HPDE6-E6E7 (cell line): ENCODE measurements at regions not wholly inside any gene's neighbourhood (a gene's known extent, or its start where the extent isn't known, plus 50 kb on each side); places are given as distances from the start of the nearest gene placed in this dataset.
"Not testable (repeated sequence)": the region's sequence is repeated elsewhere in the genome, so short reads cannot be mapped to it uniquely, and the experiment has no call there.

Source experiments
- DNase-seq: peaks from one replicate; pipeline ENCODE4 v3.0.0; 2011; ENCODE audit warnings: missing footprints; ENCODE audit errors: extremely low spot score

GRCh38 chr12:131213896-131214442, 260.3 kb downstream of the ADGRD1 start:
- DNase-seq = no peak

GRCh38 chr12:131214936-131215335, 261.2 kb downstream of the ADGRD1 start:
- not testable (repeated sequence) for DNase-seq

GRCh38 chr12:131216587-131216986, 262.9 kb downstream of the ADGRD1 start:
- DNase-seq = not testable (repeated sequence)

- no peak for DNase-seq
Measured at GRCh38 chr12:131217024-131217586, 263.4 kb downstream of the ADGRD1 start.

DNA sequence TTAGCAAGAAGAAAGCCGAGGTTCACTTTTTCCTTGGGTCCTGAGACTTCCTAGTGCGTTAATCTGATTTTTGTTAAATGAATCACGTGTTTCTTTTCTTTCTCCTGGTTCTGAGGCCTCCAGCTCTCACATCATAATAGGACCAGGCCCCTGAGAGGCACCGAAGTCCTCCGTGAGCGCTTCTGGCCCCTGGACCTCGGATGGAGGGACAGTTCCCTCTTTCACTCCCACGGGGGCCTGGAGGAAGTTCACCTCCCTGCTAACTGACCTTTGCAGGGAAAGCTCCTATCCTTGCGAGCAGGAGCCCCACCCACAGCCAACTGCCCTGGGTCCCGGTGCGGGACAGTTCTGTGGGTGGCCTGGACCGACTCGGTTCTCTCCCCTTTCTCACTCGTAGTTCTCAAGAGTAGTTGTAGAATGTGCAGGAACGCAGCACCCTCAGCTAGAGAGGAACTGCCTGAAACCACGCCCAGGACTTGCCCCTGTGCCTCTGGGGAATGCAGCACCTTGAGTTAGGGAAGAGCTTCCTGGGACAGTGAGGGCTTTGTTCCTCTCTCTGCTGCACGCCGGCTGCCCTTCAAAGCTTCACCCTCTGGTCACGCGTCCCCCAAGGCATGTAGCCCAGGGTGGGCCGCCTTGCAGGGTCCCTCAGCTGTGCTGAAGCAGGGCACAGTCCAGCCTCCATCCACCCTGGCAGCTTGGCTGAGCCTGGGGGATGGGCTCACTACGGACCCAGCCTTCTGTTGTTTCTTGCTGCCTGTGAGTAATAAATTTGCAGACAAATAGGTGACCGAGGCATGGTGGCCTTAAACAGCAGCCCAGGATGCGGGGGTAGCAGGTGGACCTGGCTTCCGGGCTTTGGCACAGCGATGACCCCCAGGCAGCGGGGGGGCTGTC, 264.6 kb downstream of the ADGRD1 start:
- DNase-seq = no peak

DNA sequence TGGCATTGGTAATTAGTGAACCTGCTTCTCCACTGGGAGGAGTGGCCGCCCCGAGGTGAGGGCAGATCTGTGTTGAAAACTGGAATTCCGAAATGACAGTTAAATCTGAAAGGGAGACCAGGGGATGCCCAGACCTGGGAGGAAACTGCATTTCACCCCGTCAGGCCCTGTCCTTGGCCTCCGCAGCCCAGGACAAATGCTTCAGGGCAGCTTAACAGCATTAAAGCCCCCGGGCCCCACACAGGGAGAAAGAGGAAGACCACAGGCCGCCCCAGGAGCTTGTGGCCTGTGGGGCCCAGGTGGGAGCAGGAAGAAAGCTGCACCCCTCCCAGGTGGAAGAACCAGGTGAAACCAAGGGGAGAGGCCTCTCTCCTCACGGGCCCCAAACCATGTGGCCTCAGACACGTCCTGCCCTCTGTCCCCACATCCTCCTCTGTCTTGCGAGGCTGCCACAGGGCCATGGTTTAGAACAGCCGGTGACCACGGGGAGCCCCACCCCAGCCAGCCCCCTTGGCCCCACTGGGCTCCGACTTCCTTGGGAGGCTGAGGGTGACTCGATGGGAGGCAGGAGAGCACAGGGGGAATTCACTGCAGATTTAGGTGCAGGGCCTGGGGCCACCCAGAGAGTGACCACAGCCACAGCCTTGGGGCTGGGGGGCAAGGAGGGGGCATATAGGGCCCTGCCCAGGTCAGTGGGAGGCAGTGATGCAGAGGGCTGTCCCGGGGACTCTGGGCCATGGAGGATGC, 265.4 kb downstream of the ADGRD1 start:
- DNase-seq = no peak

- no peak for DNase-seq
Measured at GRCh38 chr12:131219670-131220330, 266.1 kb downstream of the ADGRD1 start.

DNA sequence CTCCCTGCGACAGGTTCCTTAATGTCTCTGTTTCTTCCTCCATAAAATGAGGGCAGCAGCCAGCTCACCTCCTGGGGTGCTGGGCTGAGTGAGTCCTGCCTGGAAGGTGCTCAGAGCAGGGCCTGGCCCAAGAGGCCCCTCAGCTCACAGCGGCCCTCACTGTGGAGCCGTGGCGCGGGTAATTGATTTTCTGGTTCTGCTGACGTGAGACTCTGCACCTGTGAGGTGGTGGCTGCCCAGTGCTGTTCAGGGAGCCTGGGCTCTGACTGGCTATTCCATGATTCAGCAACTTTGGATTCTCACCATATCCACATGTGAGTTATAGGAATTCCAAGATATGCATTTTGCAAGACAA, 266.6 kb downstream of the ADGRD1 start:
- DNase-seq = no peak

DNA sequence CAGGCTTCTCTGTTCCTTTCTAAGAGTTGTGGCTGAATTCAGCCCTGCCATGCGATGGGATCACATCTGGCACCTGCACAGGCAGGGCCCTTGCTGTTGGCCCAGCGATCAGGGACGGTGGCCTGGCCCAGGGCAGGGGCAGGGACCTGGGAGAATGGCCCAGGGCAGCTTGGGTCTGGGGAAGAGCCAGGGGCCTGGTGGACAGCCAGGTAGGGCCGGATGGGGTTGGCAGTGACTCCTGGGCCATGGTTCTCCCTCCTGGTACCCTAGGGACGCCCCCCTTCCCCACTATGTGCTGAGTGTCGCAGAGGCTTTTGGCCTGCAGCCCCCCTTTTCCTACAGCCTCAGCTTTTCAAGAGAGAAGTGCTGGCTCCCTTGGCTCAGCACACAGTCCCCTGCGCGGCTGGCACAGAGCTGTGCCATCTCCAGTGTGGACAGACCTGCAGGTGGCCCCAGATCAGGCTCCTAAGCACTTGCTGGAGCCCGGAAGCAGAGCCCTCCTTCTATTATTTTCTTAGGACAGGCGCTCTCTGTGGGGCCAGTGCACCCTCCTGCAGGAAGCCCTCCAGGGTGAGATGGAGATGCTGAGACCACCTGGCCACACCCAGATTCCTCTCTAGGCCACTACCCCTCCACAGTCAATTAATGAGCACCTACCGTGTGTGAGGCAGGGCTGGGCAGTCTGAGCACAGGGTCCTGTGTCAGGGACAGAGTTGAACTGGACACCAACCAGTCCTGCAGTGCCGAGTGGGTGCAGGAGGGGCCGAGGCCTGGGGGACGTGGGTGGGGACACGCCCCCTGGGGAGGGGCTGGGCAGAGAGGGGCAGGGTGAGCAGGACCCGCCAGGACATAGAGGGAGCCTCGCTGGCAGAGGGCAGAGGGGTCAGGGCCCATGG, 267.6 kb downstream of the ADGRD1 start:
- no peak for DNase-seq

DNA sequence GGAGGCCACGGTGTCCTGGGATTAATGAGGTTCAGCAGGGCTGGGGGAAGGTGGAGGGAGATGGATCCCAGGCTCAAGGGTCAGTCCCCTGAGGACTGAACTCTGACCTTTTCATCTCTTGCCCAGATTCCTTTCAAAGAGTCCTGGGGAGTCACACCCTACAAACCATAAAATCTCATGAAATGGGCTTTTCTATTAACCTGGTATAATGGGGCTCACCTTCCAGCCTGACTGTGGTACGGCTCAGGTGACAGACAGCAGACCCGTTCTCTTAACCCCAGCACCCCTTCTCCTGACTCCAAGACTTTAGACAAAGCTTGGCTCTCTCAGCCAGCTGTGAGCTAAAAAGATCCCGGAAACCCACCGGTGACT, 268.2 kb downstream of the ADGRD1 start:
- DNase-seq = no peak

- no peak for DNase-seq
Measured at GRCh38 chr12:131222329-131223139, 268.8 kb downstream of the ADGRD1 start.

GRCh38 chr12:131223171-131223761, 269.6 kb downstream of the ADGRD1 start:
- no peak for DNase-seq

GRCh38 chr12:131223791-131224225, 270.1 kb downstream of the ADGRD1 start:
- DNase-seq = no peak

GRCh38 chr12:131224226-131225065, 270.7 kb downstream of the ADGRD1 start:
- not testable (repeated sequence) for DNase-seq

DNA sequence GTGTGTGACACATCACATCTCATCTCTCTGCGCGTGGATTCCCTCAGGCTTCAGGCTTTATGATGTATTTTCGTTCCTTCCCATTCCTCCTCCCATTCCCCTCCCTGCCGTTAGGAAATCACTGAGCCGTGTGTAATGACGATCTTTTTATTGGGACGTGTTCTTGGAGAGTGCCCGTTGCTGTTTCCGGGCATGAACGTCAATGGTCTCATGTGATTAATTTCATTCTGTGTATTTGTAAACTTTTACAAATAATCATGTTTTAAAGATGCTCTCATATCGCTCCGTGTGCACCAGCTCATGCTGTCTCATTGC, 271.3 kb downstream of the ADGRD1 start:
- not testable (repeated sequence) for DNase-seq

GRCh38 chr12:131226345-131227265, 272.9 kb downstream of the ADGRD1 start:
- DNase-seq = no peak

DNA sequence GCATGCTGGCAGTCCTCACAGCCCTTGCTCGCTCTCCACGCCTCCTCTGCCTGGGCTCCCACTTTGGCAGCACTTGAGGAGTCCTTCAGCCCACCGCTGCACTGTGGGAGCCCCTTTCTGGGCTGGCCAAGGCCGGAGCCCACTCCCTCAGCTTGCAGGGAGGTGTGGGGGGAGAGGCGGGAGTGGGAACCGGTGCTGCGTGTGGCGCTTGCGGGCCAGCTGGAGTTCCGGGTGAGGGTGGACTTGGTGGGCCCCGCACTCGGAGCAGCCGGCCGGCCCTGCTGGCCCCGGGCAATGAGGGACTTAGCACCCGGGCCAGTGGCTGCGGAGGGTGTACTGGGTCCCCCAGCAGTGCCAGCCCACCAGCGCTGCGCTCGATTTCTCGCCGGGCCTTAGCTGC, 273.9 kb downstream of the ADGRD1 start:
- DNase-seq = not testable (repeated sequence)

- DNase-seq = not testable (repeated sequence)
Measured at GRCh38 chr12:131229079-131229425, 275.3 kb downstream of the ADGRD1 start.
